Testis (tissue), 2 donors: ENCODE measurements at regions not wholly inside any gene's neighbourhood (a gene's known extent, or its start where the extent isn't known, plus 50 kb on each side); places are given as distances from the start of the nearest gene placed in this dataset.

Experiments
- DNase-seq: peaks from one replicate; pipeline ENCODE4 v3.0.0-alpha.2; 2019
- H3K27ac ChIP-seq, 2 donors: fragments of 200-600 bp; sonication (generic); one replicate each; pipeline ENCODE4 v1.5.1; 2019
- H3K27me3 ChIP-seq: fragments of 200-600 bp; sonication (generic); one replicate; pipeline ENCODE4 v1.5.1; 2019
- H3K36me3 ChIP-seq: fragments of 200-600 bp; sonication (generic); one replicate; pipeline ENCODE4 v1.5.1; 2017; ENCODE audit warnings: low read depth; ENCODE audit errors: missing control alignments
- H3K4me1 ChIP-seq: fragments of 200-600 bp; sonication (generic); one replicate; pipeline ENCODE4 v1.5.1; 2019
- H3K4me3 ChIP-seq, 2 donors: fragments of 200-600 bp; sonication (generic); one replicate each; pipeline ENCODE4 v1.5.1; 2017 to 2019
- H3K9me3 ChIP-seq: fragments of 200-600 bp; sonication (generic); one replicate; pipeline ENCODE4 v1.5.1; 2017
- POLR2A ChIP-seq: fragments of 450-650 bp; IDR thresholded peaks from one replicate; pipeline ENCODE4 v1.6.1; 2017; ENCODE audit warnings: antibody characterized with exemption, mild to moderate bottlenecking, moderate library complexity
- WGBS, 2 donors: methylation state at CpG; one replicate each; pipeline ENCODE4 v1.1.5; 2018; 5-methylcytosine and 5-hydroxymethylcytosine counted together
- intact Hi-C: fragments of 100-400 bp; cut with DNase I; formaldehyde crosslinking; loops from one replicate; pipeline ENCODE4 v1.15.1; 2023; ENCODE audit warnings: low total_unique reads
- TF ChIP-seq, protein P1 (sequence below), 3 experiments: fragments of 450-650 bp in 2 of 3; fragments of 200-600 bp in 1 of 3; sonication (generic) in 1 of 3; IDR thresholded peaks; one replicate each; pipeline ENCODE4 v1.5.1; 2016 to 2019; ENCODE audit warnings: antibody characterized with exemption in 3 of 3, mild to moderate bottlenecking in 2 of 3, moderate library complexity in 1 of 3

DNA sequence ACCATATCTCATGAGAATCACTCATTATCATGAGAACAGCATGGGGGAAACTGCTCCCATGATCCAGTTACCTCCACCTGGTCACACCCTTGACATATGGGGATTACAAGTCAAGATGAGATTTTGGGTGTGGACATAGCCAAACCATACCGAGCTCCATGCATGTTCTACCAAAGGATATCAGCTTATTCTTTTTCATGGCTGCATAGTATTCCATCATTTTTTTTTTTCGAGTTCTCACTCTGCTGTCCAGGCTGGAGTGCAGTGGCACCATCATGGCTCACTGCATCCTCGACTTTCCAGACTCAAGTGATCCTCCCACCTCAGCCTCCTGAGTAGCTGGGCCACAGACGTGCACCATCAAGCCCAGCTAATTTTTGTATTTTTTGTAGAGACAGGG, 668.3 kb downstream of the GATA3 start:
- intact Hi-C loops = no loop called here
- Histone ChIP-seq H3K9me3 (no peaks in the 10 kb centered on the region), H3K36me3 (no peaks in the 10 kb centered on the region), H3K27me3 (no peaks in the 10 kb centered on the region), H3K4me1 (no peaks in the 10 kb centered on the region), H3K4me3 (no peak overlapping the region), H3K27ac (no peak overlapping the region)
- WGBS, 2 donors = 87 to 91% methylated on average over 4 of the region's 4 CpGs
- DNase-seq = no peak
- TF ChIP-seq POLR2A = no peak
- TF ChIP-seq, protein P1, sequence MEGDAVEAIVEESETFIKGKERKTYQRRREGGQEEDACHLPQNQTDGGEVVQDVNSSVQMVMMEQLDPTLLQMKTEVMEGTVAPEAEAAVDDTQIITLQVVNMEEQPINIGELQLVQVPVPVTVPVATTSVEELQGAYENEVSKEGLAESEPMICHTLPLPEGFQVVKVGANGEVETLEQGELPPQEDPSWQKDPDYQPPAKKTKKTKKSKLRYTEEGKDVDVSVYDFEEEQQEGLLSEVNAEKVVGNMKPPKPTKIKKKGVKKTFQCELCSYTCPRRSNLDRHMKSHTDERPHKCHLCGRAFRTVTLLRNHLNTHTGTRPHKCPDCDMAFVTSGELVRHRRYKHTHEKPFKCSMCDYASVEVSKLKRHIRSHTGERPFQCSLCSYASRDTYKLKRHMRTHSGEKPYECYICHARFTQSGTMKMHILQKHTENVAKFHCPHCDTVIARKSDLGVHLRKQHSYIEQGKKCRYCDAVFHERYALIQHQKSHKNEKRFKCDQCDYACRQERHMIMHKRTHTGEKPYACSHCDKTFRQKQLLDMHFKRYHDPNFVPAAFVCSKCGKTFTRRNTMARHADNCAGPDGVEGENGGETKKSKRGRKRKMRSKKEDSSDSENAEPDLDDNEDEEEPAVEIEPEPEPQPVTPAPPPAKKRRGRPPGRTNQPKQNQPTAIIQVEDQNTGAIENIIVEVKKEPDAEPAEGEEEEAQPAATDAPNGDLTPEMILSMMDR (IDR thresholded peaks at IDR 0.05) = no peak

DNA sequence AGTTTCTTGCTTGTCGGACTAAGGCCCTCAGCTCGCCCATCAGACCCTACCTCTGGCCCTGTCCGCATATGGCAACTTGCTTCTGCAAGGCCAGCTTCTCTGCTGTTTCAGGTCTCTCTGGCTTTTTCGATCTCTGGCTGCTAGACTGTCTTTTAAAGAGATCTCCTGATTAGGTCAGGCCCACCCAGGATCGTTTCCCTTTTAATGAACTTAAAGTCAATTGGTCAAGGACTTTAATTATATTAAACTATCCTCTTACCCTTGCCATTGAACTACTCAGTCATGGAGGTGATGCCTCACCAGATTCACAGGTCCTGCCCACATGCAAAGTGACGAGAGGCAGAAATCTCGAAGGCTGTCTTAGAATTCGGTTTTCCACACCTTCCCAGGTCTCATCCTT, 670.9 kb downstream of the GATA3 start:
- H3K4me3 ChIP-seq = no peak overlapping the region
- no peaks in the 10 kb centered on the region for H3K4me1 ChIP-seq
- no peak for DNase-seq
- 89 to 92% methylated on average over 8 of the region's 8 CpGs for WGBS, 2 donors
- no peaks in the 10 kb centered on the region for H3K9me3 ChIP-seq
- no peak overlapping the region for H3K27ac ChIP-seq
- no peaks in the 10 kb centered on the region for H3K27me3 ChIP-seq
- no peaks in the 10 kb centered on the region for H3K36me3 ChIP-seq
- intact Hi-C loops = no loop called here
- TF ChIP-seq, protein P1 (IDR thresholded peaks at IDR 0.05) = no peak
- TF ChIP-seq POLR2A = no peak

DNA sequence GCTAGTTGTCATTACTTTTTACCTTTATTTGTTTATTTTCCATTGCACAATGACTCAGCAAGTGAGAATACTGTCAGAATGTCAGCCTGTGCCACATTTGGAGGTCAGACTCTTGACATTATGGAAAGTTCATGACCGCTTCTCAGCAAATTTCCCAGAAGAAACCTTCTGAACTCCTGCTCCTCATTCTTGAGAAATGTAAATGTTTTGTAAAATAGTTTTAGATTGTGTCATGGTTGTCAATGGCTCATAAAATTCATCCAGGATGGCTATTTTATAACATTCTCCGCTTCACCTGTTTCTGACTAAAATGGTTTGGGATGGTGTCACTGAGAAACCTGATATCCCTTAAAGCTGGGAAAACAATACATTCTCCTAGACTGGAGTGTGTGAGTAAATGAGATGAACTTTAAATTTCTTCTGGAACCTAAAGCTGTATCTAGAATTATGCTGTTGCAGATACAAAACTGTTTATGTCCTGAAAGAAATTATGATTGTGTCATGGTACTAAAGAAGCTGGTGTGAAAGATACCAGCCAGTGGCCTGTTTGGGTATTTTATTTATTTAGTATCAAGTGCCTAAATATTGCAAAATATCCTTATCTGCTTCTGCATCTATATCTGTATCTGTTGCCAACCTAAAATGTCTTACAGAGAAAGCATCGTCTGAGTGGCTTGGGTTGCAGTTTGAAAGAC, 671.7 kb downstream of the GATA3 start:
- TF ChIP-seq POLR2A = no peak
- TF ChIP-seq, protein P1 (IDR thresholded peaks at IDR 0.05) = no peak
- no peaks in the 10 kb centered on the region for H3K9me3 ChIP-seq
- H3K4me3 ChIP-seq = no peak overlapping the region
- no peaks in the 10 kb centered on the region for H3K36me3 ChIP-seq
- H3K27me3 ChIP-seq = no peaks in the 10 kb centered on the region
- DNase-seq = no peak
- H3K27ac ChIP-seq = no peak overlapping the region
- intact Hi-C loops = no loop called here
- WGBS, 2 donors = 71 to 76% methylated on average over 3 of the region's 3 CpGs
- no peaks in the 10 kb centered on the region for H3K4me1 ChIP-seq

DNA sequence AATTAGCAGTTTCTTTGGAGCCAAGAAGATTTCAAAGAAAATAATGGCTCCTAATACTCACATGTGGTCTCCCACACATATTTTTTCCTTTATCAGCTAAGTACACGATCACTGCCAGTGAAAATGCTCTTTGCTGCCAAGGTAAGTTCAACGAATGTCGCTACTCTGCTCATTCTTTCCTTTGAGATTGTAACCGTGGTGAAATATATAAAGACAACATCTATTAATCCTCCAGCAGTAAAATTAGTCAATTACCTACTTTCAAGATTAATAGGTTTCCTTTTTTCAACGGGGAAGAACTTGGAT, 672.2 kb downstream of the GATA3 start:
- TF ChIP-seq POLR2A = no peak
- TF ChIP-seq, protein P1 (IDR thresholded peaks at IDR 0.05) = no peak
- intact Hi-C loops = no loop called here
- no peak for DNase-seq
- Histone ChIP-seq H3K27ac (no peak overlapping the region), H3K27me3 (no peaks in the 10 kb centered on the region), H3K4me1 (no peaks in the 10 kb centered on the region), H3K9me3 (no peaks in the 10 kb centered on the region), H3K36me3 (no peaks in the 10 kb centered on the region), H3K4me3 (no peak overlapping the region)
- WGBS, 2 donors = 16 to 39% methylated on average over 5 of the region's 5 CpGs
